D721Med (cell line): ENCODE measurements at regions not wholly inside any gene's neighbourhood (a gene's known extent, or its start where the extent isn't known, plus 50 kb on each side); places are given as distances from the start of the nearest gene placed in this dataset.

Experiments used
- DNase-seq: peaks from one replicate; pipeline ENCODE4 v3.0.0; 2011; ENCODE audit warnings: low spot score; ENCODE audit not compliant: insufficient read length
- FAIRE-seq: peaks from 2 replicates; lab custom pipeline; 2011; peaks lifted over from hg19 to GRCh38; lab: Jason Lieb, UNC
- TF ChIP-seq, protein P1 (sequence below): IDR thresholded peaks from 2 replicates; pipeline ENCODE4 v1.5.1; 2012; ENCODE audit warnings: mild to moderate bottlenecking, control low read depth; ENCODE audit not compliant: insufficient read depth; ENCODE audit errors: missing control alignments

DNA sequence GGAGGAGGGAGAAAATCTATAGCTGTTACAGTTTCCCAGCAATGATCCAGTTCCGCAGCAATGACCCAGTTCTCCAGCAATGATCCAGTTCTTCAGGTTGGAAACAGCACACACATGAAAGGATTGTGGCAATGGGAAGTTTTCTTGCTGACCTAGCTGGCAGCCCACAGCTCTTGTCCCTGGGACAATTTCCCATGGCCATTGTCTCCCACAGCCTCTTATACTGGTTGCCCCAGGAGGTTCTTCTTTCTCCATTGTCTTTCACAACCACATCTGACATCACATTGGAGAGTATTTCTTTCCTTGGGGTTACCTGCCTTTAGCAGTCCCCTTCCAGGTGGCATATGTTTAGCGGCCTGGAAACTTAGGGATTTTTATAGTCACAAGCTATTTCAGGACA lies 209.8 kb upstream of the PLEKHG7 start:
- TF ChIP-seq, protein P1, sequence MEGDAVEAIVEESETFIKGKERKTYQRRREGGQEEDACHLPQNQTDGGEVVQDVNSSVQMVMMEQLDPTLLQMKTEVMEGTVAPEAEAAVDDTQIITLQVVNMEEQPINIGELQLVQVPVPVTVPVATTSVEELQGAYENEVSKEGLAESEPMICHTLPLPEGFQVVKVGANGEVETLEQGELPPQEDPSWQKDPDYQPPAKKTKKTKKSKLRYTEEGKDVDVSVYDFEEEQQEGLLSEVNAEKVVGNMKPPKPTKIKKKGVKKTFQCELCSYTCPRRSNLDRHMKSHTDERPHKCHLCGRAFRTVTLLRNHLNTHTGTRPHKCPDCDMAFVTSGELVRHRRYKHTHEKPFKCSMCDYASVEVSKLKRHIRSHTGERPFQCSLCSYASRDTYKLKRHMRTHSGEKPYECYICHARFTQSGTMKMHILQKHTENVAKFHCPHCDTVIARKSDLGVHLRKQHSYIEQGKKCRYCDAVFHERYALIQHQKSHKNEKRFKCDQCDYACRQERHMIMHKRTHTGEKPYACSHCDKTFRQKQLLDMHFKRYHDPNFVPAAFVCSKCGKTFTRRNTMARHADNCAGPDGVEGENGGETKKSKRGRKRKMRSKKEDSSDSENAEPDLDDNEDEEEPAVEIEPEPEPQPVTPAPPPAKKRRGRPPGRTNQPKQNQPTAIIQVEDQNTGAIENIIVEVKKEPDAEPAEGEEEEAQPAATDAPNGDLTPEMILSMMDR, result no peak
- DNase-seq (no peak), FAIRE-seq (no peak)

GRCh38 chr12:92492291-92492690 lies 210.5 kb upstream of the PLEKHG7 start:
- DNase-seq, result no peak
- TF ChIP-seq, protein P1, result no peak
- no peak for FAIRE-seq

- FAIRE-seq (no peak), DNase-seq (no peak)
- TF ChIP-seq, protein P1, result no peak
Observed at GRCh38 chr12:92489781-92490180, 213.0 kb upstream of the PLEKHG7 start.

GRCh38 chr12:92488735-92489134 lies 214.1 kb upstream of the PLEKHG7 start:
- FAIRE-seq (no peak), DNase-seq (no peak)
- TF ChIP-seq, protein P1, result no peak

DNA sequence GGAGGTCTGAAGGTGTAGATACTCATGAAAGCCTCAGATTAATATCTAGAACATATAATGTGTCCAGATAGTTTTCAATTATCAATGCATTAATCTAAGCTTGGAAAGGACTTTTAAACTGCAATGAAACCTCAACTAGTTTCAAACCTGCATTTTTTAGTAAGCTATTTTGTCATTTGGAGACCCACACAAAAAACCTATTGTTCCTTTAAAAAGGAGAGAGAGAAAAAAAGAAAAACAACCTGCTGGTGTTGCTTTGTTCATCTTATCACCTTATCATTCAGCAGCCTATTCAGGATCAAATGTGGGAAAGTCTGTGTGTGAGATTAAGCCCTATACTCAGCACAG lies 215.7 kb upstream of the PLEKHG7 start:
- no peak for DNase-seq
- TF ChIP-seq, protein P1, result no peak
- no peak for FAIRE-seq

GRCh38 chr12:92486443-92487137 lies 216.2 kb upstream of the PLEKHG7 start:
- FAIRE-seq, result no peak
- no peak for DNase-seq
- TF ChIP-seq, protein P1, result no peak
